Activated CD4-positive, CD25-positive, alpha-beta regulatory T cell treated with anti-CD3 and anti-CD28 coated beads, Interleukin-2, amount 50 U/mL, for 24 hours (primary cell): ENCODE measurements at regions not wholly inside any gene's neighbourhood (a gene's known extent, or its start where the extent isn't known, plus 50 kb on each side); places are given as distances from the start of the nearest gene placed in this dataset.

Source experiments
- ATAC-seq, 2 donors: fragments of 150-1000 bp; cut with Tn5 transposase; one replicate each; pipeline ENCODE4 v1.10.0; 2021; ENCODE audit warnings: mild to moderate bottlenecking in 1 of 2, moderate library complexity in 1 of 2

DNA sequence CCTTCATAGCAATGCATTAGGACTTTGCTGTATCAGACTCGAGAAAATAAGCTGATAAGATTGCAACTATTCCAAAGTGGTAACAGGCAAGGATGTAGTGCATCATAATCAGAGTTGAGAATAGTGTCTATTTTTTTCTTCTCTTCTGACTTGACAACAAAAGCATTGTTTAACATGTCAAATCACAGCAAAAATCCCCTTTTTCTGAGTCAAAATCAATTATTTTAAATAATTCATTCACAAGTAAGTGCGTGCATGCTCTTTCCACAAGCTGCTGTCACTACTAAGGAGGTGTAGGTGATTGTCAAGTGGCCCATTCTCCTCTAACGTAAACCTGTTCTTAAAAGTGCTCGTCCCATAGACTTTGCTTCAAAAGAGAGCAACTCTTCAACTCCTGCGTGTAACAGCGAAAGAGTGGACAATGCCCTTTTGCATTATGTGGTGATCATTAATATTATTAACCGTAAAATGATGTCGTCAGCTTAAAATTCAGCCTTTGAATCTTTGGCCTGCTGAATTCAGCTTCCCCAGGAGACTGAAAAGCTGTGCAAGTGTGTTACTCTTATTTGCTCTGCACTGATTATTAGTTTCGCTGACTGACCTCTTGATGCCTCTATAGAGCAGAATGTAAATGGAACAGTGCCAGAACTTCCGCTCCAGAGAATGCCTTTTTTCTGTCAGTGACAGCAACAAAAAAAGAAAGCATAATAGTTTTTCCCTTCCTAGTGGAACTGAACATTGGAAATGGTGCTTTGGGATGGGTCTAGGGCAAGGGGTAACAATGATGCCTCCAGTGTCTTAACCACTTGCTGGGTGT, 680.8 kb upstream of the SEMA6A start:
- ATAC-seq = no peak

DNA sequence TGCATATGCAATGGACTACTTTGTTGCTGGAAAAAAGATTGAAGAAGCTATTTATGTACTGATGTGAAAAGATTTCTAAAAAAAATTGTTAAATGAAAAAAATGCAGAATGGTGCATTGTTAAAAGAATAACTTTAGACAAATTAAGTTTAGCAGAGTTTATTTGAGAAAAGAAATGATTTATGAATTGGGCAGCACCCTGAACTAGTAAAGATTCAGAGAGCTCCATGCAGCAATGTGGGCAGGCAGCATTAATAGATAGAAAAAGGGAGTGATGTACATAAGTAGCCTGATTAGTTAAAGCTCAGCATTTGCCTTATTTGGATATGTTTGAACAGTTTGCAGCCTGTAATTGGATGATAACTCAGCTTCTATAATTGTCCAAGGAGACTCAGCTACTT, 677.9 kb upstream of the SEMA6A start:
- no peak for ATAC-seq

DNA sequence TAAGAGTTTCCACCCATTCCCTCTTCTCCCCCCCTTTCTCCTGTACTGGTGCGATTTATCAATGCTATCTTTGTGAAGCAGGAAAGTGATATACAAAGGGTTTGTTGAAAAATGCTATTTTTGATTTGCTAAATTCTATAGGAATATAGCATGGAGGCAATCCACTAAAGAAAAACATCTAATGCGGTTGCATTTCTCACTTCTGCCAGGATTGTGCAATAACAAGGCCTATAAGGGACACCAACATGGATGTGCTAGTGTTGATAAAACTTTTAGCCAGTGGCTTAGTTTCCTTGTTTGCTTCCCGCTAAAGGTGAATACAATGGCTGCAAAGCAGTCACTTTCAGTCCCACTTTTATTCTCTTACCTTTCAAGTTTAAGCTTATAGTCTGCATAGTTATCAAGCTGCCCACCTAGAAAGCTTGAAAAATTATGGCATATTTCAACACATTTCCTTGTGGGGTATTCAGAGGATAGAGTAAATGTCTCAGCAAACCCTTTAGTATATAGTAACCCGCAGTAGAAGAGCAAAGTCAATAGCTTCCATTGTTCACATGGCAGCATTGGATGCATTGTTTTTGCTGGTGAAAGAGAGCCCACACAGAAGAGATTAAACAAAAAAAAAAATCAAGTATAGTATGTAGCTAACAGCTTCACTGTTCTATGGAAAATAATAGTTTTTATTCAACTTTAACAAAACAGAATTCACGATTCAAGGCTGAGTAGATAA, 674.6 kb upstream of the SEMA6A start:
- no peak for ATAC-seq

DNA sequence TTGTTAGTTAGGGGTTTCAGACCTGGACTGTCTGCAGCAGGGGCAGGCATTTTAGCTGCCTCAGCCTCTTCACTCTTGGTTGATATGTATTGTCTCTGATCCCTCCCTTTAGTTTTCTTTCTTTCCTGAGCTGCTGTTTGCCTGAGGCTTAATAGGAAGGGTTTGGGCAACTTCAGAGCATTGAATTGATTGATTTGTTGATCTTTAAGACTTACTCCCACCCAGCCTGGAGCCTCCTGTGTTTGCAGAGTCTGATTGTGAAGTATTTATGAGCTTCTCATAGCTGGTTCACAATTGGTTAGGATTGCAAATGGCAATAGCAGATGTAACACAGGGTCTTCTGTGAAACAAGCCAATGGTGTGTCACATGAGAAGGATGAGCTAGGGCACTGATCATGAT, 671.8 kb upstream of the SEMA6A start:
- no peak for ATAC-seq

- no peak for ATAC-seq
These were observed 670.5 kb upstream of the SEMA6A start for GRCh38 chr5:117245130-117245529.

- no peak for ATAC-seq
These were observed 667.4 kb upstream of the SEMA6A start for GRCh38 chr5:117242028-117242427.

GRCh38 chr5:117236941-117237340, 662.3 kb upstream of the SEMA6A start:
- no peak for ATAC-seq

DNA sequence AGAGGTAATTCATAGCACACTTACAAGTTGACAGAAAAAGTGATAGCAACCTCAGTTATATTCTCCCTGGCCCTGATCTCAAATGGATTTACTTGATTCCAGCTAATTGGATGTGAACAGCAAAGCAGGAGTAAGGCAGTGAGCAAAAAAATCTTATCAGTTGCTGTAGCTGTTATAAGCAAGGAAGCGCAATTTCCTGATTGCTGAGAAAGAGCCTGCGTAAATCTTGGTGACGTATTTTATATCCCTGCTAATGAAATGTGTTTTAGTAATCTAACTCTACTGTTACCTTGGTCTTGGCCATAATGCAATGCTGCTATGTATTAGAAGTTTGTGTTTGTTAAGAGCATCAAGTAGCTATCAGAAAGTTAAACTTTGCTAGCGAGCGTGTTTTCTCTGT, 661.2 kb upstream of the SEMA6A start:
- ATAC-seq = no peak

DNA sequence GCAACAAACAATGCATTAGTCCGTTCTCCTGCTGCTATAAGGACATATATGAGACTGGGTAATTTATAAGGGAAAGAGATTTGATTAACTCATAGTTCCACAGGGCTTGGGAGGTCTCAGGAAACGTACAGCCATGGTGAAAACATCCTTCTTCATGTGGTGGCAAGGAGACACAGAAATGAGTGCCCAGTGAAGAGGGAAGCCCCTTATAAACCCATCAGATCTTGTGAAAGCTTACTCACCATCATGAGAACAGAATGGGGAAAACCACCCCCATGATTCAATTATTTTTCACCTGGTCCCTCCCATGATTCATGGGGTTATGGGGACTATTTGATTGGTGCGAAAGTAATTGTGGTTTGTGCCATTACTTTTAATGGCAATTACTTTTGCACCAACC, 655.8 kb upstream of the SEMA6A start:
- ATAC-seq = no peak

DNA sequence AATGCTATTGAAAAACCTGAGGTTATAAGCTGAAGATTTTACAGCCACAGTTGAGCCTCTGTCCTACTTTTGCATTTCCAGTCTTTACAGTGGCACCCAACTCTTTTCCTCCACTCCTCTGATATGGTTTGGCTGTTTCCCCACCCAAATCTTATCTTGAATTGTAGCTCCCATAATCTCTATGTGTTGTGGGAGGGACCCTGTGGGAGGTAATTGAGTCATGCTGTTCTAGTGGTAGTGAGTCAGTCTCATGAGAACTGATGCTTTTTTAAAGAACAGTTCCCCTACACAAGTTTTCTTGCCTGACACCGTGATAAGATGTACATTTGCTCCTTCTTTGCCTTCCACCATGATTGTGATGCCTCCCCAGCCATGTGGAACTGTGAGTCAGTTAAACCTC, 646.1 kb upstream of the SEMA6A start:
- ATAC-seq = no peak

- ATAC-seq = no peak
These were observed 644.2 kb upstream of the SEMA6A start for GRCh38 chr5:117218789-117219188.

GRCh38 chr5:117212866-117213265, 638.2 kb upstream of the SEMA6A start:
- no peak for ATAC-seq

DNA sequence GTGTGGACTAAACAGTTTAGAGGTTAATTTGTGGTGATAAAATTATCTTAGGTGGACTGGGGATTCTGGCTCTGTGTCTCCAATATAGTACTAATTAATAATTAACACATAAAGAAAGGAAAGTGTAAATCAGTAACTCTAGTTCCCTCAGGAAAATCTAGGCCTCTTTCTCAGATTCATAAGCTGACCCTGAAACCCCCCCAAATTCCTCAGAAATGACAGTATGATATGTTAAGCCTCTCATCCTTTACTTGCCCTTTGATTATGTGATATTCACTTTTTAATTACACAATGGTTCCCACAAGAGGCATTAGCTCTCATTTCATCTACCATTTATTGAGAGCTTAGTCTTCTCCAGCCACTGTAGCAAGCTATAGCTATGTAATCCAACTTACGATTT, 636.2 kb upstream of the SEMA6A start:
- no peak for ATAC-seq

DNA sequence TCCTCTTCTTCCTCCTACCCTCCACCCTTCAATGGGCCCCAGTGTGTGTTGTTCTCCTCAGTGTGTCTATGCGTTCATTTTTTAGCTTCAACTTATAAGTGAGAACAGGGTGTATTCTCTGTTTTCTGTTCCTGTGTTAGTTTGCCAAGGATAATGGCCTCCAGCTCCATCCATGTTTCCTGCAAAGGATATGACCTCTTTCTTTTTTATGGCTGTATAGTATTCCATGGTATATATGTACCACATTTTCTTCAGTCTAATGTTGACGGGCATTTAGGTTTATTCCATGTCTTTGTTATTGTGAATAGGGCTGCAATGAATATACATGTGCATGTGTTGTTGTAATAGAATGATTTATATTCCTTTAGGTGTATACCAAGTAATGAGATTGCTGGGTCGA, 634.9 kb upstream of the SEMA6A start:
- no peak for ATAC-seq

- ATAC-seq = no peak
These were observed 632.6 kb upstream of the SEMA6A start for GRCh38 chr5:117207088-117207668.

GRCh38 chr5:117205894-117206293, 631.3 kb upstream of the SEMA6A start:
- ATAC-seq = no peak

DNA sequence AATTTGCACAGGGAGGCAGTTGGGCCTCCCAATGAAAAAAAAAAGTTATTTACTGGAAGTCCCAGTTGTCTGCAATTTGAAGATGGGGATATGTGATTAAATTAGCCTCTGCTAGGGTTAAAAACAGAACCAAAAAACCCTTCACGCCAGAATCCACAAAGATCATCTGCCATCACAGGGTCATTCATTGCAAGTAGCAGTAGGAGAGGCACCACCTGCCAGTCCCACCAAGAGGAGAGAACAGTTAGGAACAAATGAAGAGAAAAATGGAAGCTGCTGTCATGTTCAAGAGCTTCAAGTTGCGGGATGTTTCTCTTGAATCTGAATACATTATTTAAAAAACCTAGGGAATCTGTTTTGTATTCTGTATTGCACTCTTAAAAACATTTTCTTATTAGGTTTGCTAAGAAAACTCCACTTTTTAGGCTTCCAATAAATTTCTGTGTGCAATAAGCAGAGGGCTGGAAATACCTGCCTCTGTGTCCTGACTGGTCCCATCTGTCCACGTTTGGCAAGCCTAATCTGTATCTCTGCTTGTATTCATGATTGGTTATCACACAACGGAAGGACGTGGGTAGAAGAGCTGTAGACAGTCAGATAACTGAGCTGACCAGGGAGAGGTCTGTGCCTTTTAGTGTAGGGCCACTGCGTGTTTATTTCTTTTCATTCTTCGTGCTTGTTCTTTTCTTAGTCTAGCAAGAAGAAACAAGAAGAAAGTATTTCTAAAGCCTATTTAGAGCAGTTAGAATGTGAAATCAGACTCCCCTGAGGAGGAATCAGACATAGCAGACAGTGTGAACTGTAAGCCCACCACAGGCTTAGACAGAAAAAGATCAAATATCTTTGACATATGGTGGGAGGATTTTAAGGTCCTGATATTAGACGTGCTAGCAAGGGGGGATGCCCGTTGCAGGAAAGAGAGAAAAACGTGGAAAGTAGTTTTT, 630.6 kb upstream of the SEMA6A start:
- ATAC-seq = no peak

DNA sequence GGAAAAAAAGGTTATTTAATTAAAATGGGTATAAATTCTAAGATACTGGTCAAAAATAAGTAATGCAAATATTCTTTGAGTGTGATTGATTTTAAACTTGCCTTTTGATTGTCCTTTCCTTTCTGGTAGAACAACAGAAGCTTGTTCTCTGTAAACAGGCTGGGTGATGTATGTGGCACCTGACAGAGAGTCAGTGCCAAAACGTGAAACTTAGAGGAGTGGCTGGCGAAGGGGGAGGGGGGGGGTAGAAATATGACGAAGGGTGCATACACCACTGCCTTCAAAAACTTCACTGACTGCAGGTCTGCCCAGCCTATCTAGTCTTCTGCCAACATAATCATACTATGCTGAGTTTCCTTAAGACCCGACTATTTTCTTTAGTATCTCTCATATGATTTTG, 629.8 kb upstream of the SEMA6A start:
- ATAC-seq = no peak

DNA sequence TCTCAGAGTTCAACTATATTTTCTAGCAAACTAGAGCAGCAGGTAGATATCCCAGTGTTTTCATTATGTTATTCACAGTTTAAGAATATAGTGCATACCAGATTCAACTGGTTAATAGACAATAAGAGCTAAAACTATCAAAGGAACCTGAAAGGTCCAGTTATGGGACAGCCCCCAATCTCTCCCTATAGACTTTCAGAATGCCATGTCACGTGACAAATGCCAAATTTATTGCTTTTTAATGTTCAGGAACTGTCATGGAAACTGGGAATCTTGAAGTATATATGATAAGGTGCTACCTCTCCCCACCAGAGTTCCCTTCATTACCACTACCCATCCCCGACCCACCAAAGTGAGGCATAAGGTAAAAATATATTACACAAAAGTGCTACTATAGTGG, 629.0 kb upstream of the SEMA6A start:
- ATAC-seq = no peak

- ATAC-seq = no peak
These were observed 626.4 kb upstream of the SEMA6A start for GRCh38 chr5:117201001-117201400.

- ATAC-seq = no peak
These were observed 620.5 kb upstream of the SEMA6A start for GRCh38 chr5:117195076-117195475.

DNA sequence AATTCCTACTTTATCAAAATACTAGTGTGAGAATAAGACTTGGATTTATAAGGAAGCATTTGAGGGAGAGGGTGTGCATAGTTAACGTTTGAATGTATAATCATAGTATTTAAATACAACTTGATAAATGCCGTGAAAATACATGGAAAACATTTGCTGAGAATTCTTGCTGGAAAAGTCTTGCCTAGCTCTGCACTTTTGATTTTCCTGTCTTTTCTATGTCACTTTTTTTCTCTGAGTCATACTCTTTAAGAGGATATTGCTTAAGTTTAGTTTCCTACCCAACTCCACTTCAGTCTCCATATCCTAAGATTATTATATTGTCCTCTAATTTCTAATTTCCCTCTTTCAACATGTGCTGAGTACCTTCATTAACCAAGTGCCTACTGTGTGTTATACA, 616.6 kb upstream of the SEMA6A start:
- ATAC-seq = no peak

DNA sequence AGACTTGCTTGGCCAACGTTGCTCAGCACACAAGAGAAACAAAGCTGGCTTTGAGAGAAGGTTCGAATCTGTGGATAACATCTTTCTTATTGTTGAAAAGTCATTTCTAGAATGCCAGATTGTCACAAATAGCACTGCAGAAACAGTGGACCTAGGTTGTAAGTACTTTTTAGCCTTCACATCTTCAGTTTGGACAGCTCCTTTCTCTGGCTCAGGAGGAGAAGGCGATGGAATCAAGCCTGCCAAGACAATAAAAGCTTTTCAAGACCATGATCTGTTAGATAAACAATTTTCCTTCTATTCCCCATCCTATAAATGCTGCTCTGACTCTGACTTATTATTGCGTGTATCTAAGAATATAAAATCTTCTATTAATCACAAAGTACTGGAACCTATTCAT, 615.2 kb upstream of the SEMA6A start:
- no peak for ATAC-seq
